ENCODE measurements at regions not wholly inside any gene's neighbourhood (a gene's known extent, or its start where the extent isn't known, plus 50 kb on each side); places are given as distances from the start of the nearest gene placed in this dataset.

DNA sequence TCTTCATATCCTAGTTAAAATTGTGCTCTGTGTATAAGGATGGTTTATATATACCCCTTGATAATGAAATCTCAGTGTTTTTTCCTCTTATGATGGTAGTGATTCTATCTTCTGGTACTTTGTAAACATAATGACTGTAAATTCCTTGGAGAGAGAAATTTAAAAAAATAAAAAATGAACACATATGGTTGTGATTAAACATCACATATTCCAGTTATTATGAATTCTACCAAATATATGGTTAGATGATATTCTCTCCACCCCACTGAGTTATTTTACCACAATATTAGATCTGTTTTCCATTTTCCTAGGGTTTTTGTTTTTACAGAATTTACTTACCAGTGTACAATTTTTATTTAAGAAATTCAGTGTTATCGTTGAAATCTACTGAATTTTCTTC lies 481.9 kb upstream of the NOVA1 start:
- TF ChIP-seq, protein P1, sequence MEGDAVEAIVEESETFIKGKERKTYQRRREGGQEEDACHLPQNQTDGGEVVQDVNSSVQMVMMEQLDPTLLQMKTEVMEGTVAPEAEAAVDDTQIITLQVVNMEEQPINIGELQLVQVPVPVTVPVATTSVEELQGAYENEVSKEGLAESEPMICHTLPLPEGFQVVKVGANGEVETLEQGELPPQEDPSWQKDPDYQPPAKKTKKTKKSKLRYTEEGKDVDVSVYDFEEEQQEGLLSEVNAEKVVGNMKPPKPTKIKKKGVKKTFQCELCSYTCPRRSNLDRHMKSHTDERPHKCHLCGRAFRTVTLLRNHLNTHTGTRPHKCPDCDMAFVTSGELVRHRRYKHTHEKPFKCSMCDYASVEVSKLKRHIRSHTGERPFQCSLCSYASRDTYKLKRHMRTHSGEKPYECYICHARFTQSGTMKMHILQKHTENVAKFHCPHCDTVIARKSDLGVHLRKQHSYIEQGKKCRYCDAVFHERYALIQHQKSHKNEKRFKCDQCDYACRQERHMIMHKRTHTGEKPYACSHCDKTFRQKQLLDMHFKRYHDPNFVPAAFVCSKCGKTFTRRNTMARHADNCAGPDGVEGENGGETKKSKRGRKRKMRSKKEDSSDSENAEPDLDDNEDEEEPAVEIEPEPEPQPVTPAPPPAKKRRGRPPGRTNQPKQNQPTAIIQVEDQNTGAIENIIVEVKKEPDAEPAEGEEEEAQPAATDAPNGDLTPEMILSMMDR (IDR thresholded peaks at IDR 0.05), result no peak
- TF ChIP-seq POLR2A (IDR thresholded peaks at IDR 0.05), result no peak

Measured in heart left ventricle (tissue), 13 donors.